ENCODE measurements at regions not wholly inside any gene's neighbourhood (a gene's known extent, or its start where the extent isn't known, plus 50 kb on each side); places are given as distances from the start of the nearest gene placed in this dataset.

GRCh38 chr2:38427936-38428335 lies 50.9 kb upstream of the ATL2 start:
- WGBS, 2 donors: 70 to 85% methylated on average over 6 of the region's 6 CpGs
- intact Hi-C loops (cut with DNase I): no loop called here

GRCh38 chr2:38427054-38427453 lies 50.0 kb upstream of the ATL2 start:
- Histone ChIP-seq H3K36me3 (no peaks in the 10 kb centered on the region), H3K27me3 (no peaks in the 10 kb centered on the region), H3K9me3 (no peaks in the 10 kb centered on the region), H3K27ac (no peak overlapping the region), H3K4me1 (peaks cover 0 to 6% (median 0%) of the 10 kb centered on the region in 4 donors), H3K4me3 (no peak overlapping the region)
- TF ChIP-seq CTCF (IDR thresholded peaks at IDR 0.05) (no peak), POLR2AphosphoS5 (IDR thresholded peaks at IDR 0.05) (no peak), POLR2A (IDR thresholded peaks at IDR 0.05) (no peak), EP300 (IDR thresholded peaks at IDR 0.05) (no peak)
- DNase-seq: no peak
- WGBS, 2 donors: 88 to 90% methylated on average over 5 of the region's 5 CpGs
- intact Hi-C loops (cut with DNase I): no loop called here

More at GRCh38 chr2:38427936-38428335, 50.9 kb upstream of the ATL2 start:
- no peak for TF ChIP-seq POLR2A (IDR thresholded peaks at IDR 0.05)
- TF ChIP-seq CTCF (IDR thresholded peaks at IDR 0.05): no peak
- no peak for TF ChIP-seq POLR2AphosphoS5 (IDR thresholded peaks at IDR 0.05)
- no peak for TF ChIP-seq EP300 (IDR thresholded peaks at IDR 0.05)
- Histone ChIP-seq H3K27me3 (no peaks in the 10 kb centered on the region), H3K4me3 (no peak overlapping the region), H3K4me1 (peaks cover 0 to 9% (median 2%) of the 10 kb centered on the region in 4 donors), H3K36me3 (no peaks in the 10 kb centered on the region), H3K27ac (no peak overlapping the region), H3K9me3 (no peaks in the 10 kb centered on the region)
- no peak for DNase-seq

Data from sigmoid colon (tissue), 6 donors.